ENCODE measurements at regions not wholly inside any gene's neighbourhood (a gene's known extent, or its start where the extent isn't known, plus 50 kb on each side); places are given as distances from the start of the nearest gene placed in this dataset.

- peaks cover 0 to 2% of the 10 kb centered on the region in 2 donors for H3K9me3 ChIP-seq (ENCODE audit: control insufficient read depth in 2 of 2, insufficient read depth in 1 of 2, low read depth in 1 of 2, low read length in 1 of 2)
- peaks cover 0 to 18% (median 0%) of the 10 kb centered on the region in 3 donors for H3K27me3 ChIP-seq (ENCODE audit: control insufficient read depth in 3 of 3, insufficient read depth in 3 of 3, low read length in 3 of 3)
- H3K36me3 ChIP-seq (ENCODE audit: control insufficient read depth in 3 of 3, insufficient read depth in 2 of 3, low read depth in 1 of 3, low read length in 3 of 3): no peaks in the 10 kb centered on the region
- no peak overlapping the region for H3K27ac ChIP-seq (ENCODE audit: low read depth in 1 of 3, low read length in 2 of 3)
- DNase-seq (peak; percentile 70 to 77), FAIRE-seq (no peak)
- peaks cover 0 to 4% (median 0%) of the 10 kb centered on the region in 3 donors for H3K4me1 ChIP-seq (ENCODE audit: control insufficient read depth in 3 of 3, insufficient read depth in 2 of 3, low read depth in 1 of 3, low read length in 2 of 3)
- H3K4me3 ChIP-seq (ENCODE audit: low read depth in 1 of 3, low read length in 3 of 3): peak overlapping the region in 2 of 3 donors; percentile 16 to 17
- 2 to 4% (median 2%) methylated on average over 12 of the region's 12 CpGs for WGBS, 3 donors
These were observed 160.7 kb upstream of the DAPK1 start for GRCh38 chr9:87336914-87337333.

- H3K4me3 ChIP-seq (ENCODE audit: low read depth in 1 of 3, low read length in 3 of 3): peak overlapping the region in 2 of 3 donors; percentile 16 to 17
- WGBS, 3 donors: 6 to 14% (median 6%) methylated on average over 14 of the region's 14 CpGs
- H3K9me3 ChIP-seq (ENCODE audit: control insufficient read depth in 2 of 2, insufficient read depth in 1 of 2, low read depth in 1 of 2, low read length in 1 of 2): no peaks in the 10 kb centered on the region
- peaks cover 0 to 18% (median 0%) of the 10 kb centered on the region in 3 donors for H3K27me3 ChIP-seq (ENCODE audit: control insufficient read depth in 3 of 3, insufficient read depth in 3 of 3, low read length in 3 of 3)
- H3K36me3 ChIP-seq (ENCODE audit: control insufficient read depth in 3 of 3, insufficient read depth in 2 of 3, low read depth in 1 of 3, low read length in 3 of 3): no peaks in the 10 kb centered on the region
- H3K27ac ChIP-seq (ENCODE audit: low read depth in 1 of 3, low read length in 2 of 3): no peak overlapping the region
- H3K4me1 ChIP-seq (ENCODE audit: control insufficient read depth in 3 of 3, insufficient read depth in 2 of 3, low read depth in 1 of 3, low read length in 2 of 3): peaks cover 0 to 4% (median 0%) of the 10 kb centered on the region in 3 donors
- FAIRE-seq (no peak), DNase-seq (peak; percentile 5 to 16)
These were observed 160.2 kb upstream of the DAPK1 start for GRCh38 chr9:87337335-87338087.

- Histone ChIP-seq H3K27ac (ENCODE audit: low read depth in 1 of 3, low read length in 2 of 3) (no peak overlapping the region), H3K36me3 (ENCODE audit: control insufficient read depth in 3 of 3, insufficient read depth in 2 of 3, low read depth in 1 of 3, low read length in 3 of 3) (no peaks in the 10 kb centered on the region), H3K4me3 (ENCODE audit: low read depth in 1 of 3, low read length in 3 of 3) (no peak overlapping the region), H3K27me3 (ENCODE audit: control insufficient read depth in 3 of 3, insufficient read depth in 3 of 3, low read length in 3 of 3) (peaks cover 0 to 17% (median 0%) of the 10 kb centered on the region in 3 donors), H3K4me1 (ENCODE audit: control insufficient read depth in 3 of 3, insufficient read depth in 2 of 3, low read depth in 1 of 3, low read length in 2 of 3) (peaks cover 0 to 4% (median 0%) of the 10 kb centered on the region in 3 donors), H3K9me3 (ENCODE audit: control insufficient read depth in 2 of 2, insufficient read depth in 1 of 2, low read depth in 1 of 2, low read length in 1 of 2) (no peaks in the 10 kb centered on the region)
- DNase-seq (no peak), FAIRE-seq (no peak)
- 65 to 71% (median 68%) methylated on average over 13 of the region's 13 CpGs for WGBS, 3 donors
These were observed 159.3 kb upstream of the DAPK1 start for GRCh38 chr9:87338088-87338989.

GRCh38 chr9:87340391-87340790 is 157.3 kb upstream of the DAPK1 start:
- peaks cover 0 to 4% (median 0%) of the 10 kb centered on the region in 3 donors for H3K4me1 ChIP-seq (ENCODE audit: control insufficient read depth in 3 of 3, insufficient read depth in 2 of 3, low read depth in 1 of 3, low read length in 2 of 3)
- H3K36me3 ChIP-seq (ENCODE audit: control insufficient read depth in 3 of 3, insufficient read depth in 2 of 3, low read depth in 1 of 3, low read length in 3 of 3): no peaks in the 10 kb centered on the region
- peaks cover 0 to 20% (median 0%) of the 10 kb centered on the region in 3 donors for H3K27me3 ChIP-seq (ENCODE audit: control insufficient read depth in 3 of 3, insufficient read depth in 3 of 3, low read length in 3 of 3)
- no peak overlapping the region for H3K4me3 ChIP-seq (ENCODE audit: low read depth in 1 of 3, low read length in 3 of 3)
- 74 to 80% (median 74%) methylated on average over 4 of the region's 4 CpGs for WGBS, 3 donors
- DNase-seq (no peak), FAIRE-seq (no peak)
- H3K27ac ChIP-seq (ENCODE audit: low read depth in 1 of 3, low read length in 2 of 3): no peak overlapping the region
- H3K9me3 ChIP-seq (ENCODE audit: control insufficient read depth in 2 of 2, insufficient read depth in 1 of 2, low read depth in 1 of 2, low read length in 1 of 2): no peaks in the 10 kb centered on the region

GRCh38 chr9:87342743-87343142 is 154.9 kb upstream of the DAPK1 start:
- H3K9me3 ChIP-seq (ENCODE audit: control insufficient read depth in 2 of 2, insufficient read depth in 1 of 2, low read depth in 1 of 2, low read length in 1 of 2): no peaks in the 10 kb centered on the region
- H3K27me3 ChIP-seq (ENCODE audit: control insufficient read depth in 3 of 3, insufficient read depth in 3 of 3, low read length in 3 of 3): peaks cover 0 to 12% (median 0%) of the 10 kb centered on the region in 3 donors
- no peaks in the 10 kb centered on the region for H3K36me3 ChIP-seq (ENCODE audit: control insufficient read depth in 3 of 3, insufficient read depth in 2 of 3, low read depth in 1 of 3, low read length in 3 of 3)
- no peak overlapping the region for H3K27ac ChIP-seq (ENCODE audit: low read depth in 1 of 3, low read length in 2 of 3)
- FAIRE-seq: no peak
- H3K4me3 ChIP-seq (ENCODE audit: low read depth in 1 of 3, low read length in 3 of 3): no peak overlapping the region
- WGBS, 3 donors: 35 to 44% (median 41%) methylated on average over 7 of the region's 7 CpGs
- DNase-seq: no peak
- no peaks in the 10 kb centered on the region for H3K4me1 ChIP-seq (ENCODE audit: control insufficient read depth in 3 of 3, insufficient read depth in 2 of 3, low read depth in 1 of 3, low read length in 2 of 3)

GRCh38 chr9:87343816-87344430 is 153.7 kb upstream of the DAPK1 start:
- no peak overlapping the region for H3K27ac ChIP-seq (ENCODE audit: low read depth in 1 of 3, low read length in 2 of 3)
- WGBS, 3 donors: 72 to 83% (median 79%) methylated on average over 5 of the region's 5 CpGs
- peaks cover 0 to 6% (median 0%) of the 10 kb centered on the region in 3 donors for H3K27me3 ChIP-seq (ENCODE audit: control insufficient read depth in 3 of 3, insufficient read depth in 3 of 3, low read length in 3 of 3)
- no peaks in the 10 kb centered on the region for H3K9me3 ChIP-seq (ENCODE audit: control insufficient read depth in 2 of 2, insufficient read depth in 1 of 2, low read depth in 1 of 2, low read length in 1 of 2)
- H3K4me3 ChIP-seq (ENCODE audit: low read depth in 1 of 3, low read length in 3 of 3): no peak overlapping the region
- H3K36me3 ChIP-seq (ENCODE audit: control insufficient read depth in 3 of 3, insufficient read depth in 2 of 3, low read depth in 1 of 3, low read length in 3 of 3): no peaks in the 10 kb centered on the region
- DNase-seq (no peak), FAIRE-seq (no peak)
- H3K4me1 ChIP-seq (ENCODE audit: control insufficient read depth in 3 of 3, insufficient read depth in 2 of 3, low read depth in 1 of 3, low read length in 2 of 3): no peaks in the 10 kb centered on the region

GRCh38 chr9:87346061-87346665 is 151.5 kb upstream of the DAPK1 start:
- H3K27me3 ChIP-seq (ENCODE audit: control insufficient read depth in 3 of 3, insufficient read depth in 3 of 3, low read length in 3 of 3): peaks cover 0 to 6% (median 0%) of the 10 kb centered on the region in 3 donors
- FAIRE-seq (no peak), DNase-seq (no peak)
- H3K4me3 ChIP-seq (ENCODE audit: low read depth in 1 of 3, low read length in 3 of 3): no peak overlapping the region
- WGBS, 3 donors: 59 to 72% (median 62%) methylated on average over 5 of the region's 5 CpGs
- no peak overlapping the region for H3K27ac ChIP-seq (ENCODE audit: low read depth in 1 of 3, low read length in 2 of 3)
- no peaks in the 10 kb centered on the region for H3K9me3 ChIP-seq (ENCODE audit: control insufficient read depth in 2 of 2, insufficient read depth in 1 of 2, low read depth in 1 of 2, low read length in 1 of 2)
- H3K36me3 ChIP-seq (ENCODE audit: control insufficient read depth in 3 of 3, insufficient read depth in 2 of 3, low read depth in 1 of 3, low read length in 3 of 3): no peaks in the 10 kb centered on the region
- H3K4me1 ChIP-seq (ENCODE audit: control insufficient read depth in 3 of 3, insufficient read depth in 2 of 3, low read depth in 1 of 3, low read length in 2 of 3): no peaks in the 10 kb centered on the region

- H3K27ac ChIP-seq (ENCODE audit: low read depth in 1 of 3, low read length in 2 of 3): no peak overlapping the region
- DNase-seq (no peak), FAIRE-seq (no peak)
- no peaks in the 10 kb centered on the region for H3K4me1 ChIP-seq (ENCODE audit: control insufficient read depth in 3 of 3, insufficient read depth in 2 of 3, low read depth in 1 of 3, low read length in 2 of 3)
- no peaks in the 10 kb centered on the region for H3K27me3 ChIP-seq (ENCODE audit: control insufficient read depth in 3 of 3, insufficient read depth in 3 of 3, low read length in 3 of 3)
- H3K4me3 ChIP-seq (ENCODE audit: low read depth in 1 of 3, low read length in 3 of 3): no peak overlapping the region
- 76 to 79% (median 78%) methylated on average over 2 of the region's 2 CpGs for WGBS, 3 donors
- H3K36me3 ChIP-seq (ENCODE audit: control insufficient read depth in 3 of 3, insufficient read depth in 2 of 3, low read depth in 1 of 3, low read length in 3 of 3): no peaks in the 10 kb centered on the region
- H3K9me3 ChIP-seq (ENCODE audit: control insufficient read depth in 2 of 2, insufficient read depth in 1 of 2, low read depth in 1 of 2, low read length in 1 of 2): no peaks in the 10 kb centered on the region
These were observed 146.8 kb upstream of the DAPK1 start for GRCh38 chr9:87350915-87351314.

Measured in small intestine (tissue), 7 donors.